ENCODE measurements at regions not wholly inside any gene's neighbourhood (a gene's known extent, or its start where the extent isn't known, plus 50 kb on each side); places are given as distances from the start of the nearest gene placed in this dataset.

DNA sequence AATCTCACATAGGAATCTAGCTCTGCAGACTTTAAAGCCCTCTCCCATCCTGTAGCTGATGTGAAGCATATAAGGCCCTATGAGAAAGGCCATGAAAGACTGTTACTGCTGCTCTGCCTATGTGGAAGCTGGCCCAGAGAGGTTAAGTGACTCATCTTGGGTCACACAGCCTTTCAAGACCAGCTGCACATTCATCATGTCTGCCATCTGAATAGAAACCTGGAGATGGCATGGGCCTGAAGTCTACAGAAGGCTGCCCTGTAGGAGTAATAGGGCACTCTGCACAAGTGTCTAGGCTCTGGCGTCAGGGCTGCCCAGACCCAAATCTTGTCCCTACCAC lies 59.4 kb upstream of the COL13A1 start:
- no peak overlapping the region for H3K4me2 ChIP-seq (ENCODE audit: control insufficient read depth, insufficient read depth)
- H3K4me1 ChIP-seq (ENCODE audit: control insufficient read depth, insufficient read depth, low read length): peaks cover 7% of the 10 kb centered on the region
- no TSS peak for BruUV-seq (replicated peaks)
- intact Hi-C loops (cut with micrococcal nuclease; ENCODE audit: unreplicated experiment) (no loop called here), in situ Hi-C loops (cut with MboI) (no loop called here)
- FAIRE-seq: no peak
- no peaks in the 10 kb centered on the region for H3K79me2 ChIP-seq (ENCODE audit: control insufficient read depth, insufficient read depth, low read length)
- no peak overlapping the region for H3K27ac ChIP-seq (ENCODE audit: control insufficient read depth, insufficient read depth)
- no peaks in the 10 kb centered on the region for H4K20me1 ChIP-seq (ENCODE audit: control insufficient read depth, insufficient read depth)
- WGBS (ENCODE audit: insufficient coverage, insufficient replicate concordance, low lambda C conversion rate, missing lambda C conversion rate): 0% methylated on average over 1 of the region's 1 CpG
- H3K9ac ChIP-seq (ENCODE audit: control insufficient read depth, insufficient read depth, low read length): no peak overlapping the region
- H2AFZ ChIP-seq (ENCODE audit: control insufficient read depth, low read depth, low read length): no peak overlapping the region
- H3K36me3 ChIP-seq (ENCODE audit: control insufficient read depth in 2 of 2, insufficient read depth in 2 of 2, low read length in 1 of 2): no peaks in the 10 kb centered on the region
- RAD21 ChIA-PET (ENCODE audit: unreplicated experiment): no interaction called here
- no peaks in the 10 kb centered on the region; the same call in 2 of the 3 replicates for H3K9me3 ChIP-seq (replicated peaks; ENCODE audit: control insufficient read depth, insufficient read depth, low read length)
- TF ChIP-seq RFX5 (IDR thresholded peaks at IDR 0.05; ENCODE audit: low read depth, low read length): no peak
- TF ChIP-seq MEF2A (IDR thresholded peaks at IDR 0.05; ENCODE audit: insufficient read depth, low read depth, low read length): no peak
- H3K27me3 ChIP-seq (replicated peaks in 1 of 2; ENCODE audit: control insufficient read depth in 2 of 2, insufficient read depth in 2 of 2, low read length in 1 of 2): peaks cover 0 to 8% of the 10 kb centered on the region in 2 experiments; a peak in 2 of 4 replicates
- no peak for DNase-seq (ENCODE audit: low read depth, low spot score)
- POLR2A ChIA-PET: no interaction called here
- no peak overlapping the region for H3K4me3 ChIP-seq
- ATAC-seq: no peak
- CTCF ChIA-PET: interaction anchor here (1.4 to 1.7 kb wide), 2 partner anchors 57 to 174 kb away, joined by 4 to 5 read pairs; no protein-coding TSS in a partner anchor
- SMC1A ChIA-PET (ENCODE audit: uncharacterized antibody, unreplicated experiment): interaction anchor here (1.0 to 1.6 kb wide), 3 partner anchors 62 to 216 kb away, joined by 3 to 7 read pairs (median 5); no protein-coding TSS in a partner anchor

DNA sequence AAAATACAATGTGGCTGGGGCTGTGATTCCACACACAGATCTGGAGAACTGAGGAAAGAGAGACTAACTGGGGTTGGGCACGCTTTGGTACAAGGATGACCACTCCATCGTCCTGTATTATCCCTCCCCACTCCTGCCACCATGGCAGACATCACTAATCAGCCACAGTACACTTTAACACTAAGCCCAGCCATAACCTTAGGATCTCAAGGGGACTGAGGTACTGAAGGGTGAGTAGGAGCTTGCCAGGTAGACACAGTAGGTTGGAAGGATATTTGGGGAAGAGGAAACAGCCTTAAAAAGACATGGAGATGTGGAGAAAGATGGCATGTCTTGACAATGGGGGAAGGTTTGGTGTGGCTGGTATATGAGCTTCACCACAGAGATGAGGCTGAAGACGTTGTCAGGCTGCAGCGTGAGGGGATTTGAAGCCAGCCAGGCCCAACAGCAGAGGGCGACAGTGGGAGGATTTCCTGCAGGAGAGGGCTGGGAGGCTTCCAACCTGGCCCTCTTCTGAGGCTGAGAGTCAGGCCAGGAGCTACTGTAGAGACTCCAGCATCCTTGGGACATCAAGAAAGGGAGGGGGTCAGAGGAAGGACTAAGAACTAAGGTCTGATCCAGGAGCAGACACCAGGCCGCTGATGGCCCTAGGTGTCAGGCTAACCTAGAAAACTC lies 58.6 kb upstream of the COL13A1 start:
- intact Hi-C loops (cut with micrococcal nuclease; ENCODE audit: unreplicated experiment): no loop called here
- FAIRE-seq: no peak
- TF ChIP-seq MXI1 (IDR thresholded peaks at IDR 0.05; ENCODE audit: low read depth, low read length): no peak
- TF ChIP-seq, protein P1, sequence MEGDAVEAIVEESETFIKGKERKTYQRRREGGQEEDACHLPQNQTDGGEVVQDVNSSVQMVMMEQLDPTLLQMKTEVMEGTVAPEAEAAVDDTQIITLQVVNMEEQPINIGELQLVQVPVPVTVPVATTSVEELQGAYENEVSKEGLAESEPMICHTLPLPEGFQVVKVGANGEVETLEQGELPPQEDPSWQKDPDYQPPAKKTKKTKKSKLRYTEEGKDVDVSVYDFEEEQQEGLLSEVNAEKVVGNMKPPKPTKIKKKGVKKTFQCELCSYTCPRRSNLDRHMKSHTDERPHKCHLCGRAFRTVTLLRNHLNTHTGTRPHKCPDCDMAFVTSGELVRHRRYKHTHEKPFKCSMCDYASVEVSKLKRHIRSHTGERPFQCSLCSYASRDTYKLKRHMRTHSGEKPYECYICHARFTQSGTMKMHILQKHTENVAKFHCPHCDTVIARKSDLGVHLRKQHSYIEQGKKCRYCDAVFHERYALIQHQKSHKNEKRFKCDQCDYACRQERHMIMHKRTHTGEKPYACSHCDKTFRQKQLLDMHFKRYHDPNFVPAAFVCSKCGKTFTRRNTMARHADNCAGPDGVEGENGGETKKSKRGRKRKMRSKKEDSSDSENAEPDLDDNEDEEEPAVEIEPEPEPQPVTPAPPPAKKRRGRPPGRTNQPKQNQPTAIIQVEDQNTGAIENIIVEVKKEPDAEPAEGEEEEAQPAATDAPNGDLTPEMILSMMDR (IDR thresholded peaks at IDR 0.05 in 2 of 3, conservative IDR thresholded peaks at IDR 0.05 in 1 of 3; ENCODE audit: control insufficient read depth in 2 of 3, extremely low read depth in 1 of 3, insufficient read depth in 1 of 3, low read depth in 3 of 3, low read length in 3 of 3): peak; percentile 27 to 41 (median 39); a peak in 4 of 6 replicates
- TF ChIP-seq, protein P2, sequence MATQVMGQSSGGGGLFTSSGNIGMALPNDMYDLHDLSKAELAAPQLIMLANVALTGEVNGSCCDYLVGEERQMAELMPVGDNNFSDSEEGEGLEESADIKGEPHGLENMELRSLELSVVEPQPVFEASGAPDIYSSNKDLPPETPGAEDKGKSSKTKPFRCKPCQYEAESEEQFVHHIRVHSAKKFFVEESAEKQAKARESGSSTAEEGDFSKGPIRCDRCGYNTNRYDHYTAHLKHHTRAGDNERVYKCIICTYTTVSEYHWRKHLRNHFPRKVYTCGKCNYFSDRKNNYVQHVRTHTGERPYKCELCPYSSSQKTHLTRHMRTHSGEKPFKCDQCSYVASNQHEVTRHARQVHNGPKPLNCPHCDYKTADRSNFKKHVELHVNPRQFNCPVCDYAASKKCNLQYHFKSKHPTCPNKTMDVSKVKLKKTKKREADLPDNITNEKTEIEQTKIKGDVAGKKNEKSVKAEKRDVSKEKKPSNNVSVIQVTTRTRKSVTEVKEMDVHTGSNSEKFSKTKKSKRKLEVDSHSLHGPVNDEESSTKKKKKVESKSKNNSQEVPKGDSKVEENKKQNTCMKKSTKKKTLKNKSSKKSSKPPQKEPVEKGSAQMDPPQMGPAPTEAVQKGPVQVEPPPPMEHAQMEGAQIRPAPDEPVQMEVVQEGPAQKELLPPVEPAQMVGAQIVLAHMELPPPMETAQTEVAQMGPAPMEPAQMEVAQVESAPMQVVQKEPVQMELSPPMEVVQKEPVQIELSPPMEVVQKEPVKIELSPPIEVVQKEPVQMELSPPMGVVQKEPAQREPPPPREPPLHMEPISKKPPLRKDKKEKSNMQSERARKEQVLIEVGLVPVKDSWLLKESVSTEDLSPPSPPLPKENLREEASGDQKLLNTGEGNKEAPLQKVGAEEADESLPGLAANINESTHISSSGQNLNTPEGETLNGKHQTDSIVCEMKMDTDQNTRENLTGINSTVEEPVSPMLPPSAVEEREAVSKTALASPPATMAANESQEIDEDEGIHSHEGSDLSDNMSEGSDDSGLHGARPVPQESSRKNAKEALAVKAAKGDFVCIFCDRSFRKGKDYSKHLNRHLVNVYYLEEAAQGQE (IDR thresholded peaks at IDR 0.05; ENCODE audit: low read depth, low read length): no peak
- TF ChIP-seq RAD21 (IDR thresholded peaks at IDR 0.05; ENCODE audit: insufficient read depth, low read depth, low read length): 0 out of 2 replicates have a peak, but pooled peaks have one; percentile 23
- peak; percentile 45; the same call in 1 of the 2 replicates for TF ChIP-seq SMC3 (IDR thresholded peaks at IDR 0.05; ENCODE audit: borderline replicate concordance, low read length)

More for the DNA sequence above, 58.6 kb upstream of the COL13A1 start:
- ChIA-PET SMC1A (ENCODE audit: uncharacterized antibody, unreplicated experiment) (interaction anchor here (1.0 to 1.6 kb wide), 3 partner anchors 61 to 216 kb away, joined by 3 to 7 read pairs (median 5); no protein-coding TSS in a partner anchor), CTCF (interaction anchor here (0.6 to 1.7 kb wide), 6 partner anchors 16 to 253 kb away, joined by 3 to 5 read pairs (median 4); no protein-coding TSS in a partner anchor), RAD21 (ENCODE audit: unreplicated experiment) (interaction anchor here (1.0 kb wide), 1 partner anchor 173 kb away, joined by 3 read pairs; no protein-coding TSS in a partner anchor), POLR2A (no interaction called here)
- H3K27ac ChIP-seq (ENCODE audit: control insufficient read depth, insufficient read depth): no peak overlapping the region
- ATAC-seq (peak; percentile 31; the same call in 1 of the 3 replicates), DNase-seq (ENCODE audit: low read depth, low spot score) (no peak)
- H4K20me1 ChIP-seq (ENCODE audit: control insufficient read depth, insufficient read depth): no peaks in the 10 kb centered on the region
- H3K4me1 ChIP-seq (ENCODE audit: control insufficient read depth, insufficient read depth, low read length): peaks cover 7% of the 10 kb centered on the region
- H2AFZ ChIP-seq (ENCODE audit: control insufficient read depth, low read depth, low read length): no peak overlapping the region
- H3K36me3 ChIP-seq (ENCODE audit: control insufficient read depth in 2 of 2, insufficient read depth in 2 of 2, low read length in 1 of 2): no peaks in the 10 kb centered on the region
- H3K4me3 ChIP-seq: no peak overlapping the region
- in situ Hi-C loops (cut with MboI): no loop called here
- no peaks in the 10 kb centered on the region for H3K79me2 ChIP-seq (ENCODE audit: control insufficient read depth, insufficient read depth, low read length)
- H3K27me3 ChIP-seq (replicated peaks in 1 of 2; ENCODE audit: control insufficient read depth in 2 of 2, insufficient read depth in 2 of 2, low read length in 1 of 2): peaks cover 0 to 8% of the 10 kb centered on the region in 2 experiments; a peak in 2 of 4 replicates
- 29% methylated on average over 6 of the region's 6 CpGs for WGBS (ENCODE audit: insufficient coverage, insufficient replicate concordance, low lambda C conversion rate, missing lambda C conversion rate)
- no peaks in the 10 kb centered on the region; the same call in 2 of the 3 replicates for H3K9me3 ChIP-seq (replicated peaks; ENCODE audit: control insufficient read depth, insufficient read depth, low read length)
- no TSS peak for BruUV-seq (replicated peaks)
- no peak overlapping the region for H3K4me2 ChIP-seq (ENCODE audit: control insufficient read depth, insufficient read depth)
- H3K9ac ChIP-seq (ENCODE audit: control insufficient read depth, insufficient read depth, low read length): no peak overlapping the region
